ENCODE measurements at regions not wholly inside any gene's neighbourhood (a gene's known extent, or its start where the extent isn't known, plus 50 kb on each side); places are given as distances from the start of the nearest gene placed in this dataset.

GRCh38 chr2:196463706-196464105 is 175.8 kb upstream of the CCDC150 start:
- TF ChIP-seq EZH2 (IDR thresholded peaks at IDR 0.05; ENCODE audit: insufficient read depth, low read length) (no peak), CTCF (IDR thresholded peaks at IDR 0.05; ENCODE audit: insufficient read depth, low read depth, low read length) (no peak)
- peaks cover 11% of the 10 kb centered on the region for H4K20me1 ChIP-seq (ENCODE audit: insufficient read depth, low read length)
- H3K9ac ChIP-seq (ENCODE audit: low read length): no peak overlapping the region
- H3K9me3 Mint-ChIP-seq (ENCODE audit: unreplicated experiment): peaks cover 30% of the 10 kb centered on the region
- H3K9me3 ChIP-seq (ENCODE audit: insufficient read depth, low read depth, low read length): peaks cover 4% of the 10 kb centered on the region
- H3K27me3 Mint-ChIP-seq (ENCODE audit: low read depth, unreplicated experiment): peaks cover 36% of the 10 kb centered on the region
- H3K4me3 ChIP-seq (ENCODE audit: insufficient read depth, low read depth, low read length): no peak overlapping the region
- peaks cover 6% of the 10 kb centered on the region for H3K4me1 Mint-ChIP-seq (ENCODE audit: low read depth, unreplicated experiment)
- no peak overlapping the region for H3K27ac Mint-ChIP-seq (ENCODE audit: unreplicated experiment)
- peaks cover 7% of the 10 kb centered on the region for H3K36me3 Mint-ChIP-seq (ENCODE audit: low read depth, unreplicated experiment)
- no peaks in the 10 kb centered on the region for H3K36me3 ChIP-seq (ENCODE audit: insufficient read depth, low read length)
- DNase-seq (ENCODE audit: low read depth) (no peak), FAIRE-seq (no peak)
- H3K79me2 ChIP-seq (ENCODE audit: insufficient read depth, low read length): no peaks in the 10 kb centered on the region
- H3K27ac ChIP-seq (ENCODE audit: low read depth, low read length): no peak overlapping the region
- H3K4me1 ChIP-seq (ENCODE audit: insufficient read depth, low read length): peaks cover 4% of the 10 kb centered on the region
- peaks cover 11% of the 10 kb centered on the region for H3K27me3 ChIP-seq (ENCODE audit: insufficient read depth, low read length)
- no peak overlapping the region for H2AFZ ChIP-seq (ENCODE audit: low read depth, low read length)
- H3K4me2 ChIP-seq (ENCODE audit: low read length): no peak overlapping the region
- H3K4me3 Mint-ChIP-seq (ENCODE audit: unreplicated experiment): no peak overlapping the region

GRCh38 chr2:196464311-196464710 is 175.2 kb upstream of the CCDC150 start:
- Histone ChIP-seq H3K9me3 (ENCODE audit: insufficient read depth, low read depth, low read length) (peaks cover 4% of the 10 kb centered on the region), H3K27ac (ENCODE audit: low read depth, low read length) (no peak overlapping the region), H3K27me3 (ENCODE audit: insufficient read depth, low read length) (peaks cover 6% of the 10 kb centered on the region), H4K20me1 (ENCODE audit: insufficient read depth, low read length) (peaks cover 5% of the 10 kb centered on the region), H3K4me1 (ENCODE audit: insufficient read depth, low read length) (peaks cover 4% of the 10 kb centered on the region), H3K4me2 (ENCODE audit: low read length) (no peak overlapping the region), H2AFZ (ENCODE audit: low read depth, low read length) (no peak overlapping the region), H3K79me2 (ENCODE audit: insufficient read depth, low read length) (no peaks in the 10 kb centered on the region), H3K9ac (ENCODE audit: low read length) (no peak overlapping the region), H3K4me3 (ENCODE audit: insufficient read depth, low read depth, low read length) (no peak overlapping the region), H3K36me3 (ENCODE audit: insufficient read depth, low read length) (no peaks in the 10 kb centered on the region)
- no peak overlapping the region for H3K4me3 Mint-ChIP-seq (ENCODE audit: unreplicated experiment)
- H3K36me3 Mint-ChIP-seq (ENCODE audit: low read depth, unreplicated experiment): peaks cover 7% of the 10 kb centered on the region
- H3K9me3 Mint-ChIP-seq (ENCODE audit: unreplicated experiment): peaks cover 30% of the 10 kb centered on the region
- TF ChIP-seq EZH2 (IDR thresholded peaks at IDR 0.05; ENCODE audit: insufficient read depth, low read length) (no peak), CTCF (IDR thresholded peaks at IDR 0.05; ENCODE audit: insufficient read depth, low read depth, low read length) (no peak)
- no peak for DNase-seq (ENCODE audit: low read depth)
- H3K27me3 Mint-ChIP-seq (ENCODE audit: low read depth, unreplicated experiment): peaks cover 36% of the 10 kb centered on the region
- no peak overlapping the region for H3K27ac Mint-ChIP-seq (ENCODE audit: unreplicated experiment)
- peaks cover 4% of the 10 kb centered on the region for H3K4me1 Mint-ChIP-seq (ENCODE audit: low read depth, unreplicated experiment)
- FAIRE-seq: no peak

- peaks cover 18% of the 10 kb centered on the region for H3K9me3 Mint-ChIP-seq (ENCODE audit: unreplicated experiment)
- H3K27me3 Mint-ChIP-seq (ENCODE audit: low read depth, unreplicated experiment): peaks cover 24% of the 10 kb centered on the region
- H3K9me3 ChIP-seq (ENCODE audit: insufficient read depth, low read depth, low read length): peaks cover 4% of the 10 kb centered on the region
- H3K27ac Mint-ChIP-seq (ENCODE audit: unreplicated experiment): no peak overlapping the region
- no peaks in the 10 kb centered on the region for H3K79me2 ChIP-seq (ENCODE audit: insufficient read depth, low read length)
- no peak overlapping the region for H2AFZ ChIP-seq (ENCODE audit: low read depth, low read length)
- H3K36me3 ChIP-seq (ENCODE audit: insufficient read depth, low read length): no peaks in the 10 kb centered on the region
- H4K20me1 ChIP-seq (ENCODE audit: insufficient read depth, low read length): no peaks in the 10 kb centered on the region
- H3K4me3 Mint-ChIP-seq (ENCODE audit: unreplicated experiment): no peak overlapping the region
- TF ChIP-seq EZH2 (IDR thresholded peaks at IDR 0.05; ENCODE audit: insufficient read depth, low read length) (no peak), CTCF (IDR thresholded peaks at IDR 0.05; ENCODE audit: insufficient read depth, low read depth, low read length) (no peak)
- H3K27me3 ChIP-seq (ENCODE audit: insufficient read depth, low read length): peaks cover 6% of the 10 kb centered on the region
- DNase-seq (ENCODE audit: low read depth) (no peak), FAIRE-seq (peak; percentile 26)
- H3K4me1 ChIP-seq (ENCODE audit: insufficient read depth, low read length): no peaks in the 10 kb centered on the region
- H3K4me2 ChIP-seq (ENCODE audit: low read length): no peak overlapping the region
- H3K9ac ChIP-seq (ENCODE audit: low read length): no peak overlapping the region
- no peaks in the 10 kb centered on the region for H3K4me1 Mint-ChIP-seq (ENCODE audit: low read depth, unreplicated experiment)
- H3K4me3 ChIP-seq (ENCODE audit: insufficient read depth, low read depth, low read length): no peak overlapping the region
- H3K36me3 Mint-ChIP-seq (ENCODE audit: low read depth, unreplicated experiment): peaks cover 7% of the 10 kb centered on the region
- no peak overlapping the region for H3K27ac ChIP-seq (ENCODE audit: low read depth, low read length)
Observed at GRCh38 chr2:196466581-196466980, 172.9 kb upstream of the CCDC150 start.
